NCI-H1048 (cell line): ENCODE measurements at regions not wholly inside any gene's neighbourhood (a gene's known extent, or its start where the extent isn't known, plus 50 kb on each side); places are given as distances from the start of the nearest gene placed in this dataset.
"Not testable (repeated sequence)": the region's sequence is repeated elsewhere in the genome, so short reads cannot be mapped to it uniquely, and the experiment has no call there.

Source experiments
- DNase-seq: peaks from one replicate; lab custom pipeline; 2025; lab: John Stamatoyannopoulos, UW

- no peak for DNase-seq
Observed at GRCh38 chr5:98368141-98368540, 405.3 kb upstream of the RGMB start.

GRCh38 chr5:98372351-98372750 is 401.1 kb upstream of the RGMB start:
- DNase-seq, result no peak

- no peak for DNase-seq
Observed at GRCh38 chr5:98391921-98392625, 381.4 kb upstream of the RGMB start.

GRCh38 chr5:98393205-98393604 is 380.3 kb upstream of the RGMB start:
- DNase-seq, result not testable (repeated sequence)

DNA sequence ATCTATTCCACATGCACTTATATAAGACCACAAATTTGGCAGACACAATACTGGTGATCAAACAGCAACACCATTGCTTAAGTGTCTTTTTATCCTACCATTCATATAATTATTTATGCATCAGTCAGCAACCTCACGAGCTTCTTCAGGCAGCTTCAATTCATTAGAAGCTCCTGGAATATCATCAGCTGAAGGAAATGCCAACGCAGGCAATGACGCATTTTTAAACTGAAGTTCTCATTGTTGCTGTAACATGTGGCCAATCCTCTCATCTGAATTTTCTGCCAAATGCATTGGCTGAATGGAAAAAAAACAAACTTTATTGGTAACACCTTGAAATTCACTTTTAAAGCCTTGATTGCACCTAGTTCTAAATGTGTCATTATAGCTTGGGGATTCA is 376.4 kb upstream of the RGMB start:
- no peak for DNase-seq

DNA sequence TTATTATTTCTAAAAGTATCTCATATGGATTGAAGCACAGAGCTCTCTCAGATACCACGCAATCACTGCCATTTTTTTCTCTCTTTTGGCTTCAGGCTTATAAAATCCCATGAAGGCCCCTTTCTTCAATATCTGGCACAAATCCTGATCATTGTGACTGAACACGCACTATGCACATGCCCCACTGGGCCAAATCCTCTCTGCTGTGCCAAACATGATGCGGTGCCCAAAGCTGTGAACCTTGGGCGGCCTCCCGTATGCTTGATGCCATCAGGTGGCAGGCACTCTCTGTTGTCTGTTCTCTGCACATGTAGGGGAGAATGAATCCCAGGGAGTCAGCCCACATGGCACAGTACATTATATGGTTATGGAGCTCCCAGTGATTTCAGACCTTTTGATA is 375.0 kb upstream of the RGMB start:
- no peak for DNase-seq

- no peak for DNase-seq
Observed at GRCh38 chr5:98401656-98402055, 371.8 kb upstream of the RGMB start.

DNA sequence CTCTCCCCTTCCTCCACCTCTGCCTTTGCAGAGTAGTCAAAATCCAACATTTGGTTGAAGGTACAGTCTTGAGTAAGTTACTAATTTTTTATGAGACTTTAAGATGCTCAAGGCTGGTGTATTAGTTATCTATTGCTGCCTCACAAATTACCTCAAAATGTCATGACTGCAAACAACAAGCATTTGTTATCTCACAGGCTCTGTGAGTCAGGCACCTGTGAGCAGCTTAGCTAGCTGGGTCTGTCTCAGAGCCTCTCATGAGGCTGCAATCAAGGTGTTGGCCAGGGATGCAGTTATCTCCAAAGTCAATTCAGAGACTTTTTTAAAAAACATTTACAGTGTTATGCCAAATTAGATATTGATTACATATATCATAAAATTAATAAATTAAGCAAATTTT is 371.3 kb upstream of the RGMB start:
- DNase-seq, result no peak

DNA sequence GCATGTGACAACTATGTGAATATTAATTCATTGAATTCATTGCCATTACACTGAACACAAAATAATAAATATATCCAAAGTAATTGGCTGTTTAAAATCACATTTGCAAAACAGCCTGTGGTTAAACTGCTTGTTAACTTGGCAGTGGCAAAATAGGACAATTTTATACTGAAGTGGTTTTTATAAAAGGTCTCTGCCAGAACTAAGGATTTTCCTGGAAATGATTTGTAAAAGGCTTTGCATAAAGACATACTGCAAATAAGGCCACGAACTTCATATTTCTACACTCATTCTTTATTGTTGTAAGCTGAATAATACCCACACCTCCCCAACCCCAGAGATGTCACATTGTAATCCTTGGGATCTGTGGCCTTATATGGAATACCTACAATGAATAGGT is 370.3 kb upstream of the RGMB start:
- peak; percentile 45 for DNase-seq

DNA sequence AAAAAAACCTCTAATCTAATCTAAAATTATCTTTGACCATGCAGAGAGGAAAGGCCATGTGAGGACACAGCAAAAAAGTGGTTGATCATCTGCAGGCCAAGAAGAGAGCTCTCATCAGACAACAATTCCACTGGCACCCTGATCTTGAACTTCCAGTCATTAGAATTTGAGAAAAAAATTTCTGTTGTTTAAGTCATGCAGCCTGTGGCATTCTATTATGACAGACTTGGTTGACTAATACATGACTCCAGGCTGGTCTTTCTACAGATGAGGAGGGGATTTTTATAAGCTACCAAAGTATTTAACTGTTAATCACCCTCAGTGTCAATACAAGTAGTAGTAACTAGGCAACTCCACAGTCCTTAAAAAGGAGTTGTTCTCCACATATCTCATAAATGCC is 358.5 kb upstream of the RGMB start:
- DNase-seq, result no peak

- DNase-seq, result no peak
Observed at GRCh38 chr5:98415663-98416062, 357.8 kb upstream of the RGMB start.

DNA sequence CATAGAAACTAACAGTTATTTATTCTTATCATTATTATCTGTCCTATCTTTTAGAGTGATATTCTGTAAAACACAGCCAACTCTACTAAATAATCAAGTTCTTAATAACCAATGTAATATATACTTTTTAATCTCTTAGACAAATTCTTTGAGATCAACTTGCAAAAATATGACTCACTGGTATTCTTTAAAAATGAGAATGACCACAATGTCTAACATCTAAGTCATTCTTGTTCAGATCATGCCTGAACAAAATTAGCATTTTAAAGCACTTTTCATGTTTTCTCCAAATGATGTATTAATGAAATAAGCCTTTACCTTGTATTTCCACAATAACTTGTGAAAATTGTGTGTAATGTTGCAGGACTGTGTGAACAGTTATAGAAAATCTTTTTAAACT is 356.9 kb upstream of the RGMB start:
- DNase-seq, result no peak

- DNase-seq, result no peak
Observed at GRCh38 chr5:98419825-98420224, 353.6 kb upstream of the RGMB start.

DNA sequence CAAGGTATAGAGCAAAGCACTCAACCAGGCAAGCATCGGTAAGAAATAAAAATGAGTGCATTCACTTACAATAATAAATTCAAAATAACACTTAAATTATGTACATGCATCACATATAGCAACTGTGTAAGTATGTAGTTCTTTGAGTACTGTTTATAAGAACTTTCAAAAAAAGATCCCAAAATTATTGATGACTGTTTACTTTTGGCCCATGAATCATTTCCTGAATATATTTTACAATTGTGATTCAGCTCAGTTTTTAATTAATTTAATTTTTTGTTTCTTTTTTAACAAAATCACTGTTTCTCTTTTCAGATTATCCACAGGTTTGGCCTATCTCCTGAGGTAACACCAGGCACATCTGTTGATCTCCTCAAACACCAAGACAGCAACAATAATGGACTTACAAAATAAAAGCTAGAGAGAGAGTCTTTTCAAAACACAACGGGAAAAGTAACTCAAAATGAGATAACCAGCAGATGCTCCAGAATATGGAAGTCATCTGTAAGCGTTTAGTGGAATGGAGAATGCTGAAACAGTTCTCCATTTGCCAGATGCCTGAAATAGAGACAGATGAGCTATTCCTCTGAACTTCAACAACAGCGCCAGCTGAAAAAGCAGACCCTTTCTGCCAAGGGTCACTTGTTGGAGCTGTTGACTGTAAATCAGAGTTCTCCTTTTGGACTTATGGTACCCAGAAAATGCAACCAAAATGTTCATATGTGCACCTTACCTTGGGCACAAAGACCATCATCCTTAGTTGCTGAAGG is 348.6 kb upstream of the RGMB start:
- DNase-seq, result no peak

- no peak for DNase-seq
Observed at GRCh38 chr5:98425640-98426039, 347.8 kb upstream of the RGMB start.

DNA sequence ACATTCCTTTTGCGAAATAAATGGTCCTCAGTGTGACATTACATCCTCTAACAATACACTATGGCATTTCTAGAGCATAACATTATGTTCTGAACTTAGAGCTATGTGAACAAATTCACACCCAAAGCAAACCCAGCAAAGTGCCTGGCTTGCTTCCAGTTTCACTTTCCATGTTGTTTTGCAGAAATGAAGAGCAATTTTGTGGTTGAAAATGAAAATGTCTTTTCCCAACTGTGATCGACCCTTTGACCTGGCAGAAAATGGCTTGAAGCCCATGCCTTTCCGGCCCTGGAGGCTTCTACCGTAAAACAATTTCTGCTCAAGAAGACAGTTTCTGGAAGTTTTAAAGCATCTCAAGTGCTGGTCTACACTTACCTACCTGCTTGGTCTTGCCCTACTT is 344.7 kb upstream of the RGMB start:
- DNase-seq, result no peak

GRCh38 chr5:98432378-98432777 is 341.1 kb upstream of the RGMB start:
- DNase-seq, result no peak

DNA sequence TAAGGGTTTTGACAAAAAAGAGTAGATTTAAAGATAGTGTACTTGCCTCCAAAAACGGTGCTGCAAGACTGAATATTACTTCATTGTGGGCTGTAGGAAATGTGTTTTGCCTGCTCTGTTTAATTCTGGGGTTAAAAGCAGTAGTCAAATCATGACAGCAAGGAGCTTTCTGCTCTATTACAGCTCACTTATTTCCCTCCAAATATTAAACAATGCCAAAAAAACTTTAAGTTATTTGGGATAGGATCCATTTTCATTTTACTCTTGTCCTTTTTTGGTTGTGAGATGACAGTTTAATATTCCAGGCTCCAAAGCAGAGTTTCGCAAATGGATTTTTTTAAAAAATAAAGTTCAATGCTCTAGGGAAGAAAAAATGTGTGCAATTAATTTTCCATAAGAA is 340.4 kb upstream of the RGMB start:
- no peak for DNase-seq

DNA sequence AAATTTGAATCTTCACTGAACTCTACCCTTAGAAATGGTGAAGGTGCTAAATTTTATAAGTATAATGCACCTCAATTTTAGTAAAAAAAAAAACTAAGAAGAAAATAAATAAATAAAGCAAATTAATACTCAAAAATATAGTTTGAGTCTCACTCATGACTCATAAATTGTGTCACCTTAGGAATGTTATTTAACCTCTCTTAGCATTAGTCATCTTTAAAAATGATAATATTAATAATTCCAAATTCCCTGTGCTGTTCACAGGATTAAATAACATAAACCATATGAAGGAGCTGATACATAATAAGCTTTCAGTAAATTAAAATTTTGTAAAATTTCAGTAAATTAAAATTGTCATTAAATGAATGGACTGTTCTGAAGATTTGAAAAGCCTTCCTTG is 339.8 kb upstream of the RGMB start:
- no peak for DNase-seq

- DNase-seq, result no peak
Observed at GRCh38 chr5:98436667-98437066, 336.8 kb upstream of the RGMB start.

GRCh38 chr5:98442448-98442847 is 331.0 kb upstream of the RGMB start:
- DNase-seq, result no peak

- no peak for DNase-seq
Observed at GRCh38 chr5:98443881-98444280, 329.6 kb upstream of the RGMB start.

DNA sequence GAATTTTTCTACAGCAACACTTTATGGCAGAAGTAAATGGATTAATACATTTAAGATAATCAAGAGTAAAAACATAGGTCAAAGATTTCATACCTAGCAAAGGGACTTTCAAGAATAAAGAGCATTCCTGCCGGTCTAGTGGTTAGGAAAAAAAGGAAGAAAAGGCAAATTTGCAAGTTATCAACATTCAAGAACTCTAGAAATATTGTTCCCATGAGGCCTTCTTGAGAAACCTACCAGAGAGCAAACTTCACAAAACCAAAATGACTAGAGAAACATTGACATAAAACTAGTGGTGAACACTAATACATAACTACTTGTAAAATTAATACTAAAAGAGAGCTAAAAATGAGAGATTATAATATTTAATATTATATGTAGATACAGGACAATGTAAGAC is 320.2 kb upstream of the RGMB start:
- no peak for DNase-seq

DNA sequence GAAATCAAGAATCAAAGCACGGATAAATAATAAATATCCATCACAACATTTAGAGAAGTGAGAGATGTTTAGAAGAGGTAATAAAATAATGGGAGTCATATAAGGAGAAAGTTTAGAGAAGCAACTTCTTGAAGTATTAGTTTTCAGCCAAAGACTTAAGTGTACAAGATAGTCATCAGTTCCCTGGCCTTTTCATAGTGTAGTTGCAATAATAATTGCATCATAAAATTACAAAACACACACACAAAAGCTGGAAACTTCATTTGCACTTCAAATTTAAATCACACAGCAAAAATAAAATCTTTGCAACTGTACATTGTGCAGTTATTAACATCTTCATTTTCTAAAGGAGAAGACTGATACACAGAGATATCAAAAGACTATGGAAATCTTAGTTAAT is 319.1 kb upstream of the RGMB start:
- no peak for DNase-seq
